K562 (cell line): ENCODE measurements at regions not wholly inside any gene's neighbourhood (a gene's known extent, or its start where the extent isn't known, plus 50 kb on each side); places are given as distances from the start of the nearest gene placed in this dataset.

Experiments used
- C11orf30 ChIP-seq: fragments of 450-650 bp; IDR thresholded peaks from 2 replicates; pipeline ENCODE4 v1.6.1; 2016; ENCODE audit warnings: low read depth, mild to moderate bottlenecking
- CBFA2T3 ChIP-seq: fragments of 450-650 bp; IDR thresholded peaks from 2 replicates; pipeline ENCODE4 v1.6.1; 2017
- CTBP1 ChIP-seq: fragments of 450-650 bp; IDR thresholded peaks from 2 replicates; pipeline ENCODE4 v1.6.1; 2016; ENCODE audit warnings: borderline replicate concordance
- EHMT2 ChIP-seq: fragments of 450-650 bp; IDR thresholded peaks from 2 replicates; pipeline ENCODE4 v1.6.1; 2018; ENCODE audit warnings: antibody characterized with exemption
- ELF1 ChIP-seq: fragments of 200-800 bp; sonication (Bioruptor generic); IDR thresholded peaks from 2 replicates; pipeline ENCODE4 v1.6.1; 2016; ENCODE audit warnings: missing genetic modification characterization, missing compliant biosample characterization
- HMG20A ChIP-seq: fragments of 450-650 bp; formaldehyde crosslinking; conservative IDR thresholded peaks from 2 replicates; pipeline ENCODE4 v1.4.0; 2020; ENCODE audit warnings: mild to moderate bottlenecking, mixed read lengths
- HSF4 ChIP-seq: fragments of 250-450 bp; sonication (Bioruptor Pico); IDR thresholded peaks from 2 replicates; pipeline ENCODE4 v2.1.2; 2022; ENCODE audit warnings: mild to moderate bottlenecking, moderate library complexity, borderline replicate concordance
- KDM4B ChIP-seq, 2 experiments: fragments of 450-650 bp in 1 of 2; sonication (generic) in 1 of 2; IDR thresholded peaks; 2 replicates each; pipeline ENCODE4 v1.6.1; 2016 to 2017; ENCODE audit warnings: borderline replicate concordance in 2 of 2, antibody characterized with exemption in 1 of 2, low read depth in 1 of 2, mild to moderate bottlenecking in 1 of 2
- MYBL2 ChIP-seq, 2 experiments: fragments of 450-650 bp in 1 of 2; sonication (generic) in 1 of 2; formaldehyde crosslinking in 1 of 2; IDR thresholded peaks; 2 replicates each; pipeline versions ENCODE4 v1.6.1 to v1.8.1; 2017 to 2022; ENCODE audit warnings: borderline replicate concordance in 1 of 2, inconsistent platforms in 1 of 2, low read depth in 1 of 2, mild to moderate bottlenecking in 1 of 2, missing genetic modification reagents in 1 of 2, moderate library complexity in 1 of 2
- NEUROD1 ChIP-seq: fragments of 150-350 bp; IDR thresholded peaks from 2 replicates; pipeline ENCODE4 v1.6.1; 2014; ENCODE audit warnings: borderline replicate concordance, low read length, low read depth; ENCODE audit not compliant: partially characterized antibody
- NFE2L1 ChIP-seq: fragments of 450-650 bp; IDR thresholded peaks from 2 replicates; pipeline ENCODE4 v1.6.1; 2016; ENCODE audit warnings: missing genetic modification characterization, low read depth, mild to moderate bottlenecking, missing compliant biosample characterization, moderate library complexity, borderline replicate concordance
- NR3C1 ChIP-seq: sonication (generic); formaldehyde crosslinking; IDR thresholded peaks from 2 replicates; pipeline ENCODE4 v1.8.1; 2022; ENCODE audit warnings: missing genetic modification reagents
- PRPF4 ChIP-seq: fragments of 200-400 bp; formaldehyde crosslinking; IDR thresholded peaks from one replicate; pipeline ENCODE4 v1.6.1; 2017; ENCODE audit warnings: low read length, low read depth, mild to moderate bottlenecking; ENCODE audit not compliant: insufficient read depth, poor library complexity, severe bottlenecking
- SIX5 ChIP-seq, 2 experiments: IDR thresholded peaks; 2 replicates each; pipeline ENCODE4 v1.6.1; 2011; ENCODE audit warnings: low read length in 2 of 2, borderline replicate concordance in 1 of 2, low read depth in 1 of 2, mild to moderate bottlenecking in 1 of 2, moderate library complexity in 1 of 2; ENCODE audit not compliant: insufficient read depth in 1 of 2
- SMARCE1 ChIP-seq: fragments of 450-650 bp; IDR thresholded peaks from 2 replicates; pipeline ENCODE4 v1.7.1; 2016; ENCODE audit warnings: mild to moderate bottlenecking
- TGIF2 ChIP-seq: sonication (generic); formaldehyde crosslinking; IDR thresholded peaks from 2 replicates; pipeline ENCODE4 v1.8.1; 2022; ENCODE audit warnings: mild to moderate bottlenecking, missing genetic modification reagents, moderate library complexity
- U2AF2 ChIP-seq: fragments of 200-400 bp; formaldehyde crosslinking; optimal IDR thresholded peaks from 2 replicates; pipeline ENCODE3; 2017; ENCODE audit warnings: low read depth, mild to moderate bottlenecking, low read length
- ZBTB8A ChIP-seq: fragments of 450-650 bp; IDR thresholded peaks from 2 replicates; pipeline ENCODE4 v1.6.1; 2018; ENCODE audit warnings: mild to moderate bottlenecking, moderate library complexity; ENCODE audit not compliant: partially characterized antibody
- ZKSCAN8 ChIP-seq: fragments of 200-800 bp; sonication (Bioruptor generic); IDR thresholded peaks from 2 replicates; pipeline ENCODE4 v1.6.1; 2016; ENCODE audit warnings: missing genetic modification characterization, missing compliant biosample characterization
- ZNF232 ChIP-seq: sonication (generic); formaldehyde crosslinking; IDR thresholded peaks from 2 replicates; pipeline ENCODE4 v1.8.0; 2022; ENCODE audit warnings: mild to moderate bottlenecking, missing genetic modification reagents
- ZNF347 ChIP-seq: fragments of 450-650 bp; formaldehyde crosslinking; IDR thresholded peaks from 2 replicates; pipeline ENCODE4 v1.4.0; 2020; ENCODE audit warnings: low read depth, mild to moderate bottlenecking, moderate library complexity
- ZNF77 ChIP-seq: fragments of 250-450 bp; sonication (Bioruptor Pico); IDR thresholded peaks from 2 replicates; pipeline ENCODE4 v1.5.0; 2020
- ZSCAN32 ChIP-seq: fragments of 450-650 bp; formaldehyde crosslinking; IDR thresholded peaks from 2 replicates; pipeline ENCODE4 v1.4.0; 2020; ENCODE audit warnings: mild to moderate bottlenecking, moderate library complexity
- TF ChIP-seq, protein P1 (sequence below): fragments of 450-650 bp; formaldehyde crosslinking; IDR thresholded peaks from 2 replicates; pipeline ENCODE4 v1.4.0; 2020; ENCODE audit warnings: mild to moderate bottlenecking, moderate library complexity
- TF ChIP-seq, protein P2 (sequence below): fragments of 450-650 bp; formaldehyde crosslinking; IDR thresholded peaks from 2 replicates; pipeline ENCODE4 v1.4.0; 2022; ENCODE audit warnings: missing genetic modification characterization

DNA sequence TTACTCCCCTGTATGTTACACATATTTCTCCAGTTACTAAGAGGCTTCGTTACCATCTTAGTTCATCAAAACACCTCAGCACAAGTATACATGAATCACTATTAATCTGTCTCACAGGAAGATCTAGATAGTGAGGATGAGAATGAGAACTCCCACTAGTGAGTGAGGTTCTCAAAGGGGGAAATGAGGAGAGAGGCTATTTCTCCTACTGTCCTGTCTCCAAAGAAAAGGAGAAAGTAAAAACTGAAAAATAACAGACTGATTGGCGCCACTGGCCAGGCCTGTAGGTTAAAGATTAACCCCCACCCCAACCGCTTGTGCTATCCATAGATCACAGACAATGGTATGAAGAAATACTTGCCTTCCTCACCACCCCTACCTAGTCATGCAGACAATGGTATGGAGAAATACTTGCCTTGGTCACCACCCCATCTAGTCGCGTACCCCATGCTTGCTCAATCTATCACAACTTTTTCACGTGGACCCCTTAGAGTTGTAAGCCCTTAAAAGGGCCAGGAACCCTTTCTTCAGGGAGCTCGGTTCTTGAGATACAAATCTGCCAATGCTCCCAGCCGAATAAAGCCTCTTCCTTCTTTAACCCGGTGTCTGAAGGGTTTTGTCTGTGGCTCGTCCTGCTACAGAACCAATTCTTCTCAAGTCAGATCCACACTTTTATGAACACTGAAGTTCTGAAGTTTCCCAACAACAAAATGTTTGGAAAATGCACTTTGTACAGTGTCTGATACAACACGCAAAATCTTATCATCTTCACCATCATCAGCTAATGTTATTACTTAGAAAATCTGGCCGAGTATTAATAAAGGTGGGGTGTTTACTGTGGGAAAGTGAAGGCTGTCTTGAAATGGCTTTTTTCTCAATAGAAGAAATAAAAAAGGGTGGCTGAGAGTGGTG is 598.1 kb downstream of the UQCRFS1 start (continued):
- TF ChIP-seq EHMT2 (peak; percentile 66; the same call in 1 of the 2 replicates), PRPF4 (no peak), ZSCAN32 (peak; percentile 54; the same call in 1 of the 2 replicates), MYBL2 (IDR thresholded peaks at IDR 0.05; ENCODE audit: low read depth) (peak; percentile 39; the same call in 1 of the 2 replicates), MYBL2 (CRISPR knock-in tag; IDR thresholded peaks at IDR 0.05; ENCODE audit: borderline replicate concordance) (no peak), HSF4 (CRISPR knock-in tag) (no peak), NEUROD1 (no peak), KDM4B (IDR thresholded peaks at IDR 0.05; ENCODE audit: borderline replicate concordance in 2 of 2, low read depth in 1 of 2) (no peak), U2AF2 (no peak), ZNF347 (CRISPR knock-in tag) (no peak), TGIF2 (CRISPR knock-in tag) (no peak), SIX5 (IDR thresholded peaks at IDR 0.05; ENCODE audit: borderline replicate concordance in 1 of 2, insufficient read depth in 1 of 2, low read depth in 1 of 2, low read length in 2 of 2) (no peak), SMARCE1 (peak; percentile 52; the same call in 1 of the 2 replicates), NFE2L1 (peak; percentile 17; the same call in 1 of the 2 replicates), HMG20A (CRISPR knock-in tag) (0 out of 2 replicates have a peak, but pooled peaks have one; percentile 35), ELF1 (tag) (peak; percentile 30; the same call in 1 of the 2 replicates), ZNF77 (CRISPR knock-in tag) (peak; percentile 66), C11orf30 (no peak), CTBP1 (peak; percentile 59), ZKSCAN8 (no peak), ZBTB8A (no peak), NR3C1 (CRISPR knock-in tag) (no peak), ZNF232 (CRISPR knock-in tag) (no peak), CBFA2T3 (peak; percentile 80)
- TF ChIP-seq, protein P1, sequence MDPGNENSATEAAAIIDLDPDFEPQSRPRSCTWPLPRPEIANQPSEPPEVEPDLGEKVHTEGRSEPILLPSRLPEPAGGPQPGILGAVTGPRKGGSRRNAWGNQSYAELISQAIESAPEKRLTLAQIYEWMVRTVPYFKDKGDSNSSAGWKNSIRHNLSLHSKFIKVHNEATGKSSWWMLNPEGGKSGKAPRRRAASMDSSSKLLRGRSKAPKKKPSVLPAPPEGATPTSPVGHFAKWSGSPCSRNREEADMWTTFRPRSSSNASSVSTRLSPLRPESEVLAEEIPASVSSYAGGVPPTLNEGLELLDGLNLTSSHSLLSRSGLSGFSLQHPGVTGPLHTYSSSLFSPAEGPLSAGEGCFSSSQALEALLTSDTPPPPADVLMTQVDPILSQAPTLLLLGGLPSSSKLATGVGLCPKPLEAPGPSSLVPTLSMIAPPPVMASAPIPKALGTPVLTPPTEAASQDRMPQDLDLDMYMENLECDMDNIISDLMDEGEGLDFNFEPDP (CRISPR knock-in tag), result 0 out of 2 replicates have a peak, but pooled peaks have one; percentile 10
- TF ChIP-seq, protein P2, sequence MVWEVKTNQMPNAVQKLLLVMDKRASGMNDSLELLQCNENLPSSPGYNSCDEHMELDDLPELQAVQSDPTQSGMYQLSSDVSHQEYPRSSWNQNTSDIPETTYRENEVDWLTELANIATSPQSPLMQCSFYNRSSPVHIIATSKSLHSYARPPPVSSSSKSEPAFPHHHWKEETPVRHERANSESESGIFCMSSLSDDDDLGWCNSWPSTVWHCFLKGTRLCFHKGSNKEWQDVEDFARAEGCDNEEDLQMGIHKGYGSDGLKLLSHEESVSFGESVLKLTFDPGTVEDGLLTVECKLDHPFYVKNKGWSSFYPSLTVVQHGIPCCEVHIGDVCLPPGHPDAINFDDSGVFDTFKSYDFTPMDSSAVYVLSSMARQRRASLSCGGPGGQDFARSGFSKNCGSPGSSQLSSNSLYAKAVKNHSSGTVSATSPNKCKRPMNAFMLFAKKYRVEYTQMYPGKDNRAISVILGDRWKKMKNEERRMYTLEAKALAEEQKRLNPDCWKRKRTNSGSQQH, result peak; percentile 84; the same call in 1 of the 2 replicates
